ENCODE measurements at regions not wholly inside any gene's neighbourhood (a gene's known extent, or its start where the extent isn't known, plus 50 kb on each side); places are given as distances from the start of the nearest gene placed in this dataset.
"Not testable (repeated sequence)": the region's sequence is repeated elsewhere in the genome, so short reads cannot be mapped to it uniquely, and the experiment has no call there.

DNA sequence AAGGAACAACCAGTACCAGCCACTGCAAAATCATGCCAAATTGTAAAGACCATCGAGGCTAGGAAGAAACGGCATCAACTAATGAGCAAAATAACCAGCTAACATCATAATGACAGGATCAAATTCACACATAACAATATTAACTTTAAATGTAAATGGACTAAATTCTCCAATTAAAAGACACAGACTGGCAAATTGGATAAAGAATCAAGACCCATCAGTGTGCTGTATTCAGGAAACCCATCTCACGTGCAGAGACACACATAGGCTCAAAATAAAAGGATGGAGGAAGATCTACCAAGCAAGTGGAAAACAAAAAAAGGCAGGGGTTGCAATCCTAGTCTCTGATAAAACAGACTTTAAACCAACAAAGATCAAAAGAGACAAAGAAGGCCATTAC is 97.6 kb downstream of the GPX5 start:
- DNase-seq (ENCODE audit: low read depth in 2 of 2), result not testable (repeated sequence)

DNA sequence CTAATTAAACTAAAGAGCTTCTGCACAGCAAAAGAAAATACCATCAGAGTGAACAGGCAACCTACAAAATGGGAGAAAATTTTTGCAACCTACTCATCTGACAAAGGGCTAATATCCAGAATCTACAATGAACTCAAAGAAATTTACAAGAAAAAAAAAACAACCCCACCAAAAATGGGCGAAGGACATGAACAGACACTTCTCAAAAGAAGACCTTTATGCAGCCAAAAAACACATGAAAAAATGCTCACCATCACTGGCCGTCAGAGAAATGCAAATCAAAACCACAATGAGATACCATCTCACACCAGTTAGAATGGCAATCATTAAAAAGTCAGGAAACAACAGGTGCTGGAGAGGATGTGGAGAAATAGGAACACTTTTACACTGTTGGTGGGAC is 100.7 kb downstream of the GPX5 start:
- DNase-seq (ENCODE audit: low read depth in 2 of 2), result not testable (repeated sequence)

DNA sequence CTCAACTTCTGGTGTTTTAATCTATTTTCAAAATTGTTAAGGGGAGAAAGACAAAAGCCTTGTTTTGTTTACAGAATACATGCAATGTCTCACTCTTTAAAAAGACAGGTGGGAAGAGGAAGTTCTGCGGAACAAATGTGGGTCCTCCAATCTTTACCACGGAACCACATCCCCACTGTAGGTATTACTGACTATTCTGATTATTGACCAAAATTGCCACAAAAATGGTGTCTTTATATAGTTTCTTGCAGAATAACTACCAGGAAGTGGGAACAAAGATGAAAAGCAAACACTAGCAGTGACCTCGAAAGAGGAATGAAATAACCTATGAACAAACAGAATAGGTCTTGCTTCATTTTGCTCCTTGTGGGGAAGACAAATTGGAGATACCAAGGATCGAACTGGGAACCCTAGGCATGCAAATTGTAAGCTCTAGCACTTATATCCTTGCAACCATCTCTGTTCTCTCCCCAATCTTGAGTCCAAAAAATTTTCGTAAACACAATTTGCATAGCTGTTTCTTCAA is 106.7 kb downstream of the GPX5 start:
- DNase-seq (ENCODE audit: low read depth in 2 of 2), result no peak

DNA sequence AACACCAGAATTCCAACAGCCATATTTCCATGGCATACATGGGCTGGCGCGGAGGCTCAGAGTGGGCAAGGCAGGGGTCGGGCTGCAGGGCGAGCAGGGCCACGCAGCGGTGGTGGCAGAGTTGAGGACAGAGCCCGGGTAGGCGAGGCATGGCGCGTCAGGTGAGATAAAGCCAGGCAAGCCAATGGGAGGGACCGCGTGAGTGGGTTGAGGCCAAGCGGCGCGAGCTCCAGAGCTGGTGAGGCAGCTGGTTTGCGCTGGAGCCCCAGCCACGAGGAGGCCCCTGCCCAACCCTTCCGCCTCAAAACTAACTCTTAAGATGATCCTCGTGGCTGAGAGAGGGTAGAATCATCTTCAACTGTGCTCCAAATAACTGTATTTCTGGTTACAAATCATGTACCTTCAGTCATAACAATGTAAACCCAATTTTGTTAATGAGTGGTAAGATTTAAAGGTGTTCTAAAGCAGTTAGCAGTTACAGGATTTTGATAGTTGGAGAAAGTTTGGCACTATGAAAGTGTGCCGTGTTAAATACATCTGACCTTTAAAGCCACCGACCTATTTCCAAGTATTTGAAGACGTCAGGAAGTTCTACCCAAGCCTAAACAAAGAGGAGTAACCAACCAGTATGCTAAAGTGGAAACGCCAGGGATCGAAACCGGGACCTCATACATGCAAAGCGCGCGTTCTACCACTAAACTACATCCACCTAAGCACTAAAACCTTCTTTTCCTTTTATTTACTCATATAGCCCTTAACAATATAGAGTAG is 107.9 kb downstream of the GPX5 start:
- no peak for DNase-seq (ENCODE audit: low read depth in 2 of 2)

DNA sequence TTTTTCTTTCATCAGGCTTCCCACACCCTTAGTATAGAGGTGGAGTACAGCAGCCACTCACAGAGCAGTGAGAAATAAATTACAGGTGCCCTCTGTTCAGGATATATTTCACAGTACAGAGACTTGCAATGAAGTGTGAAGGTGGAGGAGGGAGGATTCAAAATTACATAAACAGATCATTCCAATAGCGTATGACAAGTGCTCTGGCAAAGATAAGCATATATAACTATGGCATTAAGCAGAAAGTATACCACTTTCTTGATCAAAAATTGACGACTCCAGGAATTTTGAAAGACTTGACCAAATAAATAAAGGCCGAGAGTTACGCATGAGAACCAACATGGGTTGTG is 108.7 kb downstream of the GPX5 start:
- no peak for DNase-seq (ENCODE audit: low read depth in 2 of 2)

DNA sequence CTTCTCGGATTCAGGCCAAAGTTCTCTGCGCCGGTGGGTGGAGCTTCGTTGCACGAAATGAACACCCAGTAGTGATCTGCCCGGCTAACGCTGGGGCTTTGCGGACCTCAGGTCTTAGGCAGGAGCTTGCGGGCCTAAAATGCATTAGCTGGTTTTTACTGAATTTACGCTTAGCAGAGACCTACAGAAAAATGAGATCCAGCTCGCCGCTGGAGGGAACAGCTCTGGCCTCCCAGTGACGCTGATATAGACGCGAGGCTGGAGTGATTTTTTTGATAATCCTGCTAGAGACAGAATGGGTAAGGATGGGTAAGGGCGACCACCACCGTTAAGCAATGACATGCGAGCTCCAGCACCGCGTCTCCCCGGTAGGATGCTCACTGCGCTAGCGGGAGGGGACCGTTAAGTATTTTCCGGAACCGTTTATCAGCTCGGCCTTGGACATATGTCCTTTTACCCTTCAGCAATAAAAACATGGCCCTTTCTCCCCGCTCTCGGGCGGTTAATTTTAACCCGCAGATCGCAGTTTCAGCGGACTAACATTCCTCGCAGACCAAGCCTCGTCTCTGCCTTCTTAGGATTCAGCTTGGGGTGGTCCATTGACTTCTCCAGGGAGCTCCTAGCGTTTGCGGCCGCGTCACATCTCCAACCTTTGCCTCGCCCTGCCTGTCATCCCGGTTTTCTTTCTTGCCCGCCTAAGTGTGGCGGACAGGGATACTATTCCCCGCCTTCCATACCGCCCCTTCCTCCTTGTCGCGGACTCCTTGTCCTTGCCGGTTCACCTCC is 109.3 kb downstream of the GPX5 start:
- no peak for DNase-seq (ENCODE audit: low read depth in 2 of 2)

DNA sequence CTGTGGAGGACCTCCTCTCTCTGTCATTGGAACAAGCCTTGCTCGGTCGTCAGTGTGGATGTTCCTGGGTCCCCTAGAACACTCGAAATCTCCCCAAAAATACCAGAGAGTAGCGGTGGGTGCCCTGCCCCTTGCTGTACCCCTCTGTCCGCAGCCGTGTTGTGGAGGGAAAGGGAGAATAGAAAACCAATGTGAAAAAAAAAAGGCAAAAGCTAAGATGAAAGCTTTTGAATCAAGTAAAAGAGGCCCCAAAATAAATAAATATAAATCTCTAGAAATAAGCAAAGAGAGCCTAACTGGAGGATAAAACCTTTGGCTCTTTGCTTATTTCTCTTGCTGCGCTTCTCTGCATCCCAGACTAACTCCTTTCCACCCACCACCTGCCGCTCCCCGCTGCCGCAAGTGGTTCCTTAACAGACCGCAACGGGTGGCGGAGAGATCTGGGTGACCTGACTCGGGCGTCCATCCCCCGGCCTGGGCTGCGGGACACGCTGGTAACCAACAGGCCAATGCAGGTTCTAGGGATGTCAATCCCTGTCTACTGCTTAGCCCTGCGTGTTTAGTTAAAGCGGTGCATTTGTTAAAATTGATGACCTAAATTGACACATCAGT is 110.0 kb downstream of the GPX5 start:
- no peak for DNase-seq (ENCODE audit: low read depth in 2 of 2)

DNA sequence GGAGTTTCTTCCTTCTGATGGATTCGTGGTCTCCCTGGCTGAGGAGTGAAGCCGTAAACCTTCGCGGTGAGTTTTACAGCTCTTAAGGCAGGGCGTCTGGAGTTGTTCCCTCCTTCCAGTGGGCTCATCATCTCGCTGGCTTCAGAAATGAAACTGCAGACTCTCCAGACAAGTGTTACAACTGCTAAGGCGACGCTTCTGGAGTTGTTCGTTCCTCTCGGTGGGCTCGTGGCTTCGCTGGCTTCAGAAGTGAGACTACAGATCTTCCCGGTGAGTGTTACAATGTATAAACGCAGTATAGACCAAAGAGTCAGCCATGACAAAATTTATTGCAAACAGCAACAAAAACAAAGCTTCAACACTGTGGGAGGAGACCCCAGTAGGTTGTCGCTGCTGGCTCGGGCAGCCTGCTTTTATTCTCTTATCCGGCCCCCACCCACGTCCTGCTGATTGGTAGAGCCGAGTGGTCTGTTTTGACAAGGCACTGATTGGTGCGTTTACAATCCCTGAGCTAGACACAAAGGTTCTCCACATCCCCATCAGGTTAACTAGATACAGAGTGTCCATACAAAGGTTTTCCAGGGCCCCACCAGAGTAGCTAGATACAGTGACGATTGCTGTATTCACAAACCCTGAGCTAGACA is 113.2 kb downstream of the GPX5 start:
- no peak for DNase-seq (ENCODE audit: low read depth in 2 of 2)

DNA sequence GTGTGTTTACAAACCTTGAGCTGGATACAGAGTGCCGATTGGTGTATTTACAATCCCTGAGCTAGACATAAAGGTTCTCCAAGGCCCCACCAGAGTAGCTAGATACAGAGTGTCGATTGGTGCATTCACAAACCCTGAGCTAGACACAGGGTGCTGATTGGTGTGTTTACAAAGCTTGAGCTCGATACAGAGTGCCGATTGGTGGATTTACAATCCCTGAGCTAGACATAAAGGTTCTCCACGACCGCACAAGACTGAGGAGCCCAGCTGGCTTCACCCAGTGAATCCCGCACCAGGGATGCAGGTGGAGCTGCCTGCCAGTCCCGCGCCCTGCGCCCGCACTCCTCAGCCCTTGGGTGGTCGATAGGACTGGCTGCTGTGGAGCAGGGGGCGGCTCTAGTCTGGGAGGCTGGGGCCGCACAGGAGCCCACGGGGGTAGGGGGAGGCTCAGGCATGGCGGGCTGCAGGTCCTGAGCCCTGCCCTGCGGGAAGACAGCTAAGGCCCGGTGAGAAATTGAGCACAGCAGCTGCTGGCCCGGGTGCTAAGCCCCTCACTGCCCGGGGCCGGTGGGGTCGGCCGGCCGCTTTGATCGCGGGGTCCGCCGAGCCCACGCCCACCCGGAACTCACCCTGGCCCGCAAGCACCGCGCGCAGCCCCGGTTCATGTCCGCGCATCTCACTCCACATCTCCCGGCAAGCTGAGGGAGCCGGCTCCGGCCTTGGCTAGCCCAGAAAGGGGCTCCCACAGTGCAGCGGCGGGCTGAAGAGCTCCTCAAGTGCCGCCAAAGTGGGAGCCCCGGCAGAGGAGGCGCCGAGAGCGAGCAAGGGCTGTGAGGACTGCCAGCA is 114.0 kb downstream of the GPX5 start:
- not testable (repeated sequence) for DNase-seq (ENCODE audit: low read depth in 2 of 2)

DNA sequence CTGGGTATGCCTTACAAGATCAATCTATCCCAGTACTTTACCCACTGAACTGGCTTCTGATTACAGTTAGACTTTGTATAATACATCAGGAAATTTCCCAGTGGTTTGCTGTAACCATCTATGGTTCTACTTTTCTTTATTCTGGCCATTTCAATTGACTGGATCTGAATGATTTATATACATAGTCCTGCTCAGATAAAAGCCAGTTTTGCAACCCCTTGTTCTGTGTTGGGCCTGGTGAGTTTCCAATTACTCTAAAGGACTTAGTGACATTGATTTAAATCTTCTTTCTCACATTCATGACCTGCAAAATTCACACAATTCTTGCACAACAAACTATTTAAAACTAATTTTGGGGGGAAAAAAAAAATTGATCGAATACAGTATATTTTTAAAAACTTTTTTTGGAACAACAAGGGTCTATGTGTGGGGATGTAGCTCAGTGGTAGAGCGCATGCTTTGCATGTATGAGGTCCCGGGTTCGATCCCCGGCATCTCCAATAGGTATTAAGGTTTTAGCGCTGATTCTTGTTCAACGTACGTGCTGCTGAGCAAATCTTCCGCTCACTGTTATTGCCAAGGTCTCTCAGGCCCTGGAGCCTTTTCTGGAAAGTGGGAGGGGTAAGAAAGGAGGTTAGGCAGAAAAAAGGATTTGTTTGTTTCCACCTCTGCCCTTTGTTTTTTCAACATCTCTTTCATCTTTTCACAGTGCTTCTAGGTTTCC is 117.5 kb downstream of the GPX5 start:
- peak in 1 of 2 donors; percentile 52 for DNase-seq (ENCODE audit: low read depth in 2 of 2)

DNA sequence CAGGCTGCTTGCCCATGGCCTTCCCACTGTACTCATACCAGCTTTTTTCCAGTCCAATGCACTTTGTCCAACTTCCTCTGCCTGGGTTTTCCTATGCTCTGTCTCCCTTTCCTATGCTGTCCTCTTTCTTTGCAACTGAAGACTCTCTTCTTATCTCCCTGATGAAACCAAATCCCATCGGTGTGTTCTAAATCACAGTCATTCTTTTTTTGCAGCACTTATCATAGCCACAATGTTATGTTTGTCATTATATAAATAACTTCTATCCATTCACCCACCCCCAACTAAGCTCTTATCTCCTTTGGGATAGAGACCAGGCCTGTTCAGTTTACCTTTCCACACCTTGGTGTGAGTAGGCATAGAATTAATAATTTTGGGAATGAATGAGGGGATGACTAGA is 121.0 kb downstream of the GPX5 start:
- no peak for DNase-seq (ENCODE audit: low read depth in 2 of 2)

DNA sequence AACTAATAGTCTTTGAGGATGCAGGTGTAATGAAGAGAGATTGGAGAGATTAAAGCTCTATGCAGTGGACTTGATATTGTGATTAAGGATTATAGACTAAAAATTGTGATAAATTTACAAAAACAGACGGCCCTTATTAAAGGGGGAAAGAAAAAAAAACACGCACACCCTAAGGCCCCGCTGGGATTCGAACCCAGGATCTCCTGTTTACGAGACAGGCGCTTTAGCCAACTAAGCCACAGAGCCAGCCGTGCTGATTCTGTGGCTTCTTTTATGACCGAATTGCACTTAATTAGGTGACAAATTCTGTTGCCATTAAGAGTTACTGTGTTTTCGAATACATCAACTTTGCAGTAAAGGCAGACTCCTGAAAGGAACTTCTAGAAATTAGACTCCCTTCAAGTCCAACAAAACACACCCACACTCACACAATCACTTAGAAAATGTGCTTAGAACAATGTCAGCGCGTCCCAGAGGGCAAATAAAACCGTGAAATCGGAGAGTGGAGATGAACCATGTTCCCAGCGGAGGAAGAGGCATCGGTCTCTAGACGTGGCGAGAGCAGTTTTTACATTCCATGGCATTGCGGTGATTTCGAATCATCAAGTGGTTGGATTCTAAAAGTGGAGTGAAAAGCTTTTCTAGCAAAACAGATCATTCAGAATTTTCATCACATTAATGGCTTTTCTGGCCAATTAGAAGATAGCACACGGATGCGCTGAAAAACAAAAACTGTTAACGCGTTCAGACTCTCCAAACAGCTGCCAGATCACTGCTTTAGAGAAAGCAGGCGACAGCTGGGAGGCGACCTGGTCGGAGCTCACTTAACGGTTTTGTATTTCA is 122.6 kb downstream of the GPX5 start:
- peak; percentile 48 to 70 for DNase-seq (ENCODE audit: low read depth in 2 of 2)

DNA sequence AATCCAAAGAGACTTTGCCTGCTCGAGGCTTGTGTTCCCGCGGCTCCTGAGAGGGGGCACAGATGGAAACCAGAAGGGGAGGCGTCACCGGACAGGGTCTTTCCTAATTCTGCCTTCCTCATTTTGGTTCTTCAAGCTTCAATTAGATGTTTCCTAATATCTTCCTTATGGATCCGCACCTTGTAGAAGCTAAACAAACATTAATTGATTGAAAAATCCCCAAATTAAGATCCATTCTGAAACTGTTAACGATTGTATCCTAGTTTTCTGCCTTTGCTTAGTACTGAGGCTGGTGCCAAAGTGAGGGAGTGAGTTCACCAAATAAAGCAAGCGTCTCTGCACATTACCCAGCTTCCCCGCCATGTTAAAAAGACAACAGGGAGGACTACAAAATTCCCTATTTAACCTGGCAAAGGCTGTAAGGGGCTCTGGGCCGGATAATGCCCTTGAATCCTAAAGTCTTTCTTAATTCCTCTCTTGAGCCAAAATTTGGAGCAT is 123.2 kb downstream of the GPX5 start:
- no peak for DNase-seq (ENCODE audit: low read depth in 2 of 2)

DNA sequence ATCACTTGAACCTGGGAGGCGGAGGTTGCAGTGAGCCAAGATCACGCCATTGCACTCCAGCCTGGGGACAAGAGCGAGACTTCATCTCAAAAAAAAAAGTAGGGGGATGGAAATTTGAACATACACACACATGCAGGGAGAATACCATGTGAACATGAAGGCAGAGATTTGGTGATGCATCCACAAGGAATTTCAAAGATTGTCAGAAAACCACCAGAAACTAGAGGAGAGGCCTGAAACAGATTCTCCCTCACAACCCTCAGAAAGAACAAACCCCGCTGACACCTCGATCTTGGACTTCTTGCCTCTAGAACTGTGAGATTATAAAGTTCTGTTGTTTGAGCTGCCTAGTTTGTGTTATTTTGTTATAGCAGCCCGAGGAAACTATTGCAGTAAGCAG is 125.5 kb downstream of the GPX5 start:
- DNase-seq (ENCODE audit: low read depth in 2 of 2), result no peak

DNA sequence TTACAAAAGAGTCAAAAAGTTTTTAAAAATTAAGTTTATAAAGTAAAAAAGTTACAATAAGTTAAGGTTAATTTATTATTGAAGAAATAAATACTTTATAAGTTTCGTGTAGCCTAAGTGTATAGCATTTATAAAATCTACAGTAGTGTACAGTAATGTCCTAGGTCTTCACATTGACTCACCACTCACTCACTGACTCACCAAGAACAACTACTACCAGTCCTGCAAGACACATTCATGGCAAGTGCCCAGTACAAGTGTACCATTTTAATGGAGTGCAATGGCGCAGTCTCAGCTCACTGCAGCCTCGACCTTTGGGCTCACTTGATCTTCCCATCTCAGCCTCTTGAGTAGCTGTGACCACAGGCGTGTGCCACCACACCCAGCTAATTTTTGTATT is 128.2 kb downstream of the GPX5 start:
- DNase-seq (ENCODE audit: low read depth in 2 of 2), result no peak

DNA sequence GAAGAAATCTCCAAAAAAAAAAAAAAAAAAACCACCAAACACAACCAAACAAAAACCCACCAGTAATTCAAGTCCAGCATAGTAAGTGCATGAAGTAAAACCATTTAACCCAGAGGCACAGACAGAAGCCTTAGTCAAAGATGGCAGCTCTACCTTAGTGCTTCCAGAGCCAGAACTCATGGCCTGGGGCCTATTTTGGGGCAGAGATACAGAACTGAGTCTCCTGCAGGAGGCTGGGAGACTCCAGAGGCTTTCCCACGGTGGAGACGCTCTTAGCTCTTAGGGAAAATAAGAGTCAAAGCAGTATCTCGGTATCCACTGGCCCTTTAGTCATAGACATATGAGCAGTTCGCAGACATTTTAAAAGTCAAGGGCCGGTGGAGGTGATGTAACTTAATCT is 129.5 kb downstream of the GPX5 start:
- no peak for DNase-seq (ENCODE audit: low read depth in 2 of 2)

DNA sequence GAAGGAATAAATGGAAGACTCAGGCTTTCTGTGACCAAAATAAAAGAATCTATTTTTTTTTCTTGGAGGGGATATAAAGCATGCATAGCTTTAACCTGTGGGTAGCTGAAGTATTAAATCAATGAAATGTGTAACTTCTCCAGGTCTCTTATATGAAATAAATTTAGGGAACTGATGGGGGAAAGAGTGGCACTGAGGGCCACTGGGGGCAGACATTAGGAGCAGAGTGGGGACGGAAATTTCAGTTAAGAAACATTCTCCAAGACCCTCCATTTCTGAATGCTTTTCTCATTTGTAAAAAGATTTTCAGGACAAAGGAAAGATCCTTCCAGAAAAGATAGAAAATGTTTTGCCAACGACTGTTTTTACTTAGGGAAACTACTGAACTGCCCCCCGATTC is 131.0 kb downstream of the GPX5 start:
- no peak for DNase-seq (ENCODE audit: low read depth in 2 of 2)

DNA sequence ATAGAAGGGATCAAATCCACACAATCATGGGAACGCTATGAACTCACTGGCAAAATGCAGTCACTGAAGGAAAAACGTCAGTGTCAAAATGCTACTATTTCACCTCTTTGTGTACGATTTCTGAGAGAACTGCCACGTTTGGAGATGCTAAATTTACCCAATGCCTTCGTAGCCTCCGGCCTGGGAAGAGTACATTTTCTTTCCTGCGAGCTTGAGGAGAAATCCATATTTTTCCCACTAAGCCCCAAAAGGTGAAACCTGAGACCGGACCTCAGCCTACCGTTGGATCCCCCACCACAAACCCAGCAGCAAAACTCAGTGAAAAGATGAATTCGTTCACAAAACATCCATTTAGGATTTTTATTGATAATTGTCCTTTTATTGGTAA is 131.7 kb downstream of the GPX5 start:
- DNase-seq (ENCODE audit: low read depth in 2 of 2), result no peak

DNA sequence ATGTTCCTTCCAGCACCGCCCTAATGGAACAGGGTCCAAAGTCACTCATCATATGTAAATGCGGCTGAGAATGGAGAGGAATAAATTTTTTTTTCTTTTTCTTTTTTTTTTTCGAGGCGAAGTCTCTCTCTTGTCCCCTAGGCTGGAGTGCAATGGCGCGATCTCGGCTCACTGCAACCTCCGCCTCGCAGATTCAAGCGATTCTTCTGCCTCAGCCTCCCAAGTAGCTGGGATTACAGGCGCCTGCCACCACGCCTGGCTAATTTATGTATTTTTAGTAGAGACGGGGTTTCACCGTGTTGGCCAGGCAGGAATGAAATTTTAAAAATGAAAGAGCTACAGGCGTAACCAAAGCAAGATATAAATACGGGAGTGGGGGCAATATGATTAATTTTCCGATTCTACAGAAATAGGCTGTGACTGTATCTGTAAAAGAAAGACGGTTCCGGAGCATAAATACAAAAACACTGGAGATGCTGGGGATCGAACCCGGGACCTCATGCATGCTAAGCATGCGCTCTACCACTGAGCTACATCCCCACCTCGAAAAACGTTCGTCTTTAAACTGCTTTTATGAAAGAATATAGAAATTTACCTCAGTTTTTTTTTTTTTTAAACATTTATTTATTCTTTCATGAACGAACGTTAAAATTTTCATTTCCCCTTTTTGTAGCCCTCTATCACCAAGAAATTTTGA is 132.2 kb downstream of the GPX5 start:
- peak; percentile 46 to 58 for DNase-seq (ENCODE audit: low read depth in 2 of 2)
